Fibroblast of villous mesenchyme (primary cell): ENCODE measurements at regions not wholly inside any gene's neighbourhood (a gene's known extent, or its start where the extent isn't known, plus 50 kb on each side); places are given as distances from the start of the nearest gene placed in this dataset.
A peak's percentile ranks its signal among the peaks of the same experiment; 100 is the strongest.

Experiments used
- DNase-seq: peaks from one replicate; pipeline ENCODE4 v3.0.0-alpha.2; 2010; ENCODE audit warnings: low read depth
- H3K4me3 ChIP-seq: 2 replicates; pipeline ENCODE4 v1.5.1; 2011; ENCODE audit warnings: low read depth, mild to moderate bottlenecking, low read length
- CTCF ChIP-seq: IDR thresholded peaks from 2 replicates; pipeline ENCODE4 v1.5.1; 2012; ENCODE audit warnings: low read depth, mild to moderate bottlenecking, low read length; ENCODE audit not compliant: insufficient read depth

- H3K4me3 ChIP-seq, result no peak overlapping the region
- no peak for DNase-seq
- TF ChIP-seq CTCF, result no peak
These were observed 278.2 kb downstream of the PTPRU start for GRCh38 chr1:29514361-29515169.

DNA sequence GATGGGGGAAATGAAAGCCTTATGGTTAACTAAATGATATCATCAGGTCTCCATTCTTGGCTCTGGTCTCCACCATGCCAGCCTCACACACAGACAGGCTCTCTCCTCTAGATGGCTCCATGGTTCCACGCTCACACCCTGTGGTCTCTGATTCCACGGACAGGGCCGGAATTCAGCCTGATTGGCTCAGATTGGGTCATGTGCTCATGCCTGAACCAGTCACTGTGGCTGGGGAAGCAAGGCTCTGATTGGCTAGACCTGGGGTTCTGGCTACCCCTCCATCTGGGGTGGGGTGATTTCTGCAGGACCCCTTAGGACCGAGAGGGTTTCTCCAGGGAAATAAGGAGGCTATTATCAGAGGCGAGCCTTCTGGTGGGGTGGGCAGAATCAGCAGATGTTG is 277.0 kb downstream of the PTPRU start:
- no peak overlapping the region for H3K4me3 ChIP-seq
- TF ChIP-seq CTCF, result peak; percentile 72
- peak; percentile 59 for DNase-seq

DNA sequence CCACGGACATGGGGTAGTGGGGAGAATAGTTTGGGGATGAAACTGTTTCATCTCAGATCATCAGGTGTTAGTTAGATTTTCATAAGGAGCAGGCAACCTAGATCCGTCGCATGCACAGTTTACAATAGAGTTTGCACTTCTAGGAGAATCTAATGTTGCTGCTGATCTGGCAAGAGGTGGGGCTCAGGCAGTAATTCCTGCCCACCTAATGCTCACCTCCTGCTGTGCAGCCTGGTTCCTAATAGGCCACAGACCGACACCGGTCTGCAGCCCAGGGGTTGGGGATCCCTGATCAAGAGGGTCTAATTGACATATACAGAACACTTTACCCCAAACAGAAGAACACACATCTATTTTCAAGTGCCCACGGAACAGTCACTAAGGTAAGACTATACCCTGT is 275.1 kb downstream of the PTPRU start:
- no peak for TF ChIP-seq CTCF
- DNase-seq, result no peak
- no peak overlapping the region for H3K4me3 ChIP-seq

- no peak overlapping the region for H3K4me3 ChIP-seq
- no peak for TF ChIP-seq CTCF
- DNase-seq, result no peak
These were observed 272.3 kb downstream of the PTPRU start for GRCh38 chr1:29508458-29509107.

DNA sequence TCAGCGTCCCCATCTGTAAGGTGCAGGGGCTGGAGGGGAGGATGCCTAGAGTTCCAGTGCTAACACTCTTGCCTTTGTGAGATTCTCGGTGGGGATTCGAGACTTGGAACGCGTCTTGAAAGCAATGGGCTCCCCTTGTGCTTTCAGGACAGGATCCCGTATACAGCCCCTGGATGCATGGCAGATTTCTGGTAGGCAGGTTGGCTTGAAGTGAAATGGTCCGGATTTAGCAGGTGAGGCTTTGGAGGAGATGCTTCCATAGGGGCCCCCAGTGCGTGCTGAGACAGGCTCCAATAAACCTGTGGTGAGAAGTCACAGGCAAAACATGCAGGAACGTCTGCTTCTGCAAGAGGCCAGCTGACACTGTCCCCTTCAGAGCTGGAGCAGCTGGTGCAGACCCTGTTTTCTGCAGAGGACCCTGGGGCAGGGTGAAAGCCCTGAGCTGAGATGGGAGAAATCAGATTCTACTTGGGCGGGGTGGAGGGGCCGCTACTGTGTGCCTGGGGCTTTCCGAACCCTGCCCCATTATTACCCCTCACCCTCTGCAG is 270.4 kb downstream of the PTPRU start:
- DNase-seq, result no peak
- no peak overlapping the region for H3K4me3 ChIP-seq
- TF ChIP-seq CTCF, result no peak

GRCh38 chr1:29505532-29506220 is 269.4 kb downstream of the PTPRU start:
- no peak for TF ChIP-seq CTCF
- no peak for DNase-seq
- no peak overlapping the region for H3K4me3 ChIP-seq
